ENCODE measurements at regions not wholly inside any gene's neighbourhood (a gene's known extent, or its start where the extent isn't known, plus 50 kb on each side); places are given as distances from the start of the nearest gene placed in this dataset.

DNA sequence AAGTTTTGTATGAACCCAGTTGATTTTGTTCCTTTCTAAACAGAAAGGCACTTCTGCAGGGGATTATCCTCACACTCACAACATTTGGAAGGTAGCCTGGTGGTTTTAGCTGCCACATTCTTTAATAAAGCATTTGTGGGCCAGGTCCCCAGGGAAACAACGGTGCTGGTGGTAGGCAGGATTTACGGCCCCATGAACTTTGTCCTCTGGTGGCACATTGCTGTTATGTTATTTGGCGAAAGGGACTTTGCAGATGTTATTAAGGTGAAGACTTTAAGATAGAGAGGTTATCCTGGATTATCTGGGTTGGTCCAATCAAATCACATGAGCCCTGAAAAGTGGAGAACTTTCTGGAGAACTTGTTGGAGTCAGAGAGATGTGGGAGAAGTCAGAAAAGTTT is 86.3 kb upstream of the C9orf72 start:
- H3K27ac ChIP-seq (ENCODE audit: control insufficient read depth, insufficient read depth, low read length) = no peak overlapping the region
- no peaks in the 10 kb centered on the region for H3K4me1 ChIP-seq (ENCODE audit: control insufficient read depth, extremely low read depth, insufficient read depth, low read length)
- TF ChIP-seq, protein P1, sequence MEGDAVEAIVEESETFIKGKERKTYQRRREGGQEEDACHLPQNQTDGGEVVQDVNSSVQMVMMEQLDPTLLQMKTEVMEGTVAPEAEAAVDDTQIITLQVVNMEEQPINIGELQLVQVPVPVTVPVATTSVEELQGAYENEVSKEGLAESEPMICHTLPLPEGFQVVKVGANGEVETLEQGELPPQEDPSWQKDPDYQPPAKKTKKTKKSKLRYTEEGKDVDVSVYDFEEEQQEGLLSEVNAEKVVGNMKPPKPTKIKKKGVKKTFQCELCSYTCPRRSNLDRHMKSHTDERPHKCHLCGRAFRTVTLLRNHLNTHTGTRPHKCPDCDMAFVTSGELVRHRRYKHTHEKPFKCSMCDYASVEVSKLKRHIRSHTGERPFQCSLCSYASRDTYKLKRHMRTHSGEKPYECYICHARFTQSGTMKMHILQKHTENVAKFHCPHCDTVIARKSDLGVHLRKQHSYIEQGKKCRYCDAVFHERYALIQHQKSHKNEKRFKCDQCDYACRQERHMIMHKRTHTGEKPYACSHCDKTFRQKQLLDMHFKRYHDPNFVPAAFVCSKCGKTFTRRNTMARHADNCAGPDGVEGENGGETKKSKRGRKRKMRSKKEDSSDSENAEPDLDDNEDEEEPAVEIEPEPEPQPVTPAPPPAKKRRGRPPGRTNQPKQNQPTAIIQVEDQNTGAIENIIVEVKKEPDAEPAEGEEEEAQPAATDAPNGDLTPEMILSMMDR (optimal IDR thresholded peaks at IDR 0.05 in 1 of 3, IDR thresholded peaks at IDR 0.05 in 1 of 3, conservative IDR thresholded peaks at IDR 0.05 in 1 of 3; ENCODE audit: extremely low read depth in 1 of 3, insufficient read depth in 2 of 3, low read length in 3 of 3) = no peak
- TF ChIP-seq EZH2 (IDR thresholded peaks at IDR 0.05; ENCODE audit: low read length) = no peak
- no peaks in the 10 kb centered on the region for H3K27me3 ChIP-seq (ENCODE audit: control insufficient read depth, extremely low read depth, insufficient read depth, low read length)
- H3K9me1 ChIP-seq (ENCODE audit: control insufficient read depth, extremely low read depth, insufficient read depth, low read length) = no peaks in the 10 kb centered on the region
- no peak for FAIRE-seq
- no peak for DNase-seq (ENCODE audit: low read depth, low spot score)
- dilution Hi-C loops (cut with MboI; ENCODE audit: extremely low pct_ligation_motif_present, low sequenced_read_pairs) = no loop called here
- no peaks in the 10 kb centered on the region for H3K9me3 ChIP-seq (ENCODE audit: control insufficient read depth, low read depth, low read length)
- no peak overlapping the region for H2AFZ ChIP-seq (ENCODE audit: control insufficient read depth, low read length)
- no peak overlapping the region for H3K4me2 ChIP-seq (ENCODE audit: control insufficient read depth, extremely low read depth, insufficient read depth, low read depth, low read length)
- H4K20me1 ChIP-seq (ENCODE audit: control insufficient read depth, extremely low read depth, insufficient read depth, low read length) = no peaks in the 10 kb centered on the region
- H3K36me3 ChIP-seq (ENCODE audit: control insufficient read depth in 2 of 2, extremely low read depth in 1 of 2, insufficient read depth in 2 of 2, low read length in 2 of 2) = no peaks in the 10 kb centered on the region
- no peak overlapping the region for H3K9ac ChIP-seq (ENCODE audit: control insufficient read depth, extremely low read depth, insufficient read depth, low read length)
- H3K4me3 ChIP-seq (ENCODE audit: control insufficient read depth in 2 of 3, extremely low read depth in 1 of 3, insufficient read depth in 2 of 3, low read depth in 1 of 3, low read length in 3 of 3) = no peak overlapping the region
- no peaks in the 10 kb centered on the region for H3K79me2 ChIP-seq (ENCODE audit: control insufficient read depth, insufficient read depth, low read length)

DNA sequence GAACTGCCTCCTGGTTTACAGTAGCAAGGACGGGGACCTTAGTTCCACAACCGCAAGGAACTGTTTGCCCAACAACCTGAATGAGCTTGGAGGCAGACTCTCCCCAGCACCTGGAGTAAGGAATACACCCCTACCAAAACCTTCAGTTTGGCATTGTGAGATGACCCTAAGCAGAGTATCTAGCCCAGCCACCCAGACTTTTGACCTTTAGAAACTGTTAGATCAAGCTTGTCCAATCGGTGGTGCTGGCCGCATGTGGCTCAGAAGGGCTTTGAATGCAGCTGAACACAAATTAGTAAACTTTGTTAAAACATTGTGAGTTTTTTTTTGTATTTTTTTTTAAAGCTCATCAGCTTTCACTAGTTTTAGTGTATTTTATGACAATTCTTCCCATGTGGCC is 86.9 kb upstream of the C9orf72 start:
- no peak overlapping the region for H3K4me3 ChIP-seq (ENCODE audit: control insufficient read depth in 2 of 3, extremely low read depth in 1 of 3, insufficient read depth in 2 of 3, low read depth in 1 of 3, low read length in 3 of 3)
- no peak overlapping the region for H3K9ac ChIP-seq (ENCODE audit: control insufficient read depth, extremely low read depth, insufficient read depth, low read length)
- FAIRE-seq (no peak), DNase-seq (ENCODE audit: low read depth, low spot score) (no peak)
- no peak for TF ChIP-seq EZH2 (IDR thresholded peaks at IDR 0.05; ENCODE audit: low read length)
- TF ChIP-seq, protein P1 (optimal IDR thresholded peaks at IDR 0.05 in 1 of 3, IDR thresholded peaks at IDR 0.05 in 1 of 3, conservative IDR thresholded peaks at IDR 0.05 in 1 of 3; ENCODE audit: extremely low read depth in 1 of 3, insufficient read depth in 2 of 3, low read length in 3 of 3) = no peak
- no peak overlapping the region for H3K27ac ChIP-seq (ENCODE audit: control insufficient read depth, insufficient read depth, low read length)
- H2AFZ ChIP-seq (ENCODE audit: control insufficient read depth, low read length) = no peak overlapping the region
- H3K9me3 ChIP-seq (ENCODE audit: control insufficient read depth, low read depth, low read length) = no peaks in the 10 kb centered on the region
- no peaks in the 10 kb centered on the region for H3K27me3 ChIP-seq (ENCODE audit: control insufficient read depth, extremely low read depth, insufficient read depth, low read length)
- dilution Hi-C loops (cut with MboI; ENCODE audit: extremely low pct_ligation_motif_present, low sequenced_read_pairs) = no loop called here
- H3K36me3 ChIP-seq (ENCODE audit: control insufficient read depth in 2 of 2, extremely low read depth in 1 of 2, insufficient read depth in 2 of 2, low read length in 2 of 2) = no peaks in the 10 kb centered on the region
- H3K9me1 ChIP-seq (ENCODE audit: control insufficient read depth, extremely low read depth, insufficient read depth, low read length) = no peaks in the 10 kb centered on the region
- H3K4me2 ChIP-seq (ENCODE audit: control insufficient read depth, extremely low read depth, insufficient read depth, low read depth, low read length) = no peak overlapping the region
- no peaks in the 10 kb centered on the region for H3K79me2 ChIP-seq (ENCODE audit: control insufficient read depth, insufficient read depth, low read length)
- no peaks in the 10 kb centered on the region for H4K20me1 ChIP-seq (ENCODE audit: control insufficient read depth, extremely low read depth, insufficient read depth, low read length)
- H3K4me1 ChIP-seq (ENCODE audit: control insufficient read depth, extremely low read depth, insufficient read depth, low read length) = no peaks in the 10 kb centered on the region

Data from keratinocyte (primary cell).